ENCODE measurements at regions not wholly inside any gene's neighbourhood (a gene's known extent, or its start where the extent isn't known, plus 50 kb on each side); places are given as distances from the start of the nearest gene placed in this dataset.
A peak's percentile ranks its signal among the peaks of the same experiment; 100 is the strongest.

DNA sequence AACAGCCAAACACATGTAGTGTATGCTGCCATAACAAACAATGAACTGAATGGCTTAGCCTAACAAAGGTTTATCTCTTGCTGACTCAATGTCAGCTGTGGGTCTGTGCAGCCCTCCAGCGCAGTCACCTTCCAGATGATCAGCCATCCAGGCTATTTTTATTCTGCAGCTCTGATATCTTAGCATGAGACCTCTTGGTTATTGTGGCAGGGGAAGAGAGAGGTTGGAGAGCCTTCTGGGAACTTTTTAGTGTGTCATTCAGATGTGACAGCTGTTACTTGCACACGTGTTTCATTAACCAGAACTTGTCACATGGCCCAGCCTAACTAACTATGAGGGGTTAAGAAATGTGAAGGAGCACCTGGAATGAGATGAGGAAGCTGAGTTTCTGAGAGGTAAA lies 202.5 kb downstream of the DHX35 start:
- Histone ChIP-seq H3K9me3 (ENCODE audit: control insufficient read depth, insufficient read depth, low read length) (peaks cover 1% of the 10 kb centered on the region), H3K27ac (ENCODE audit: low read depth, low read length) (no peak overlapping the region), H3K36me3 (ENCODE audit: control insufficient read depth, insufficient read depth, low read length) (no peaks in the 10 kb centered on the region), H3K4me3 (ENCODE audit: low read depth, low read length) (no peak overlapping the region), H3K4me1 (ENCODE audit: control insufficient read depth, insufficient read depth, low read length) (no peaks in the 10 kb centered on the region), H3K27me3 (ENCODE audit: control insufficient read depth, insufficient read depth, low read length) (no peaks in the 10 kb centered on the region)
- no peak for DNase-seq (ENCODE audit: low read depth in 4 of 6, low spot score in 6 of 6)
- no CpG with 5 or more reads among the region's 2 CpGs for WGBS (ENCODE audit: insufficient coverage)

- Histone ChIP-seq H3K9me3 (ENCODE audit: control insufficient read depth, insufficient read depth, low read length) (peaks cover 1% of the 10 kb centered on the region), H3K4me1 (ENCODE audit: control insufficient read depth, insufficient read depth, low read length) (no peaks in the 10 kb centered on the region), H3K4me3 (ENCODE audit: low read depth, low read length) (no peak overlapping the region), H3K27me3 (ENCODE audit: control insufficient read depth, insufficient read depth, low read length) (no peaks in the 10 kb centered on the region), H3K36me3 (ENCODE audit: control insufficient read depth, insufficient read depth, low read length) (no peaks in the 10 kb centered on the region), H3K27ac (ENCODE audit: low read depth, low read length) (no peak overlapping the region)
- WGBS (ENCODE audit: insufficient coverage) = 83% methylated on average over 1 of the region's 1 CpG
- no peak for DNase-seq (ENCODE audit: low read depth in 4 of 6, low spot score in 6 of 6)
These were observed 201.8 kb downstream of the DHX35 start for GRCh38 chr20:39163993-39164392.

DNA sequence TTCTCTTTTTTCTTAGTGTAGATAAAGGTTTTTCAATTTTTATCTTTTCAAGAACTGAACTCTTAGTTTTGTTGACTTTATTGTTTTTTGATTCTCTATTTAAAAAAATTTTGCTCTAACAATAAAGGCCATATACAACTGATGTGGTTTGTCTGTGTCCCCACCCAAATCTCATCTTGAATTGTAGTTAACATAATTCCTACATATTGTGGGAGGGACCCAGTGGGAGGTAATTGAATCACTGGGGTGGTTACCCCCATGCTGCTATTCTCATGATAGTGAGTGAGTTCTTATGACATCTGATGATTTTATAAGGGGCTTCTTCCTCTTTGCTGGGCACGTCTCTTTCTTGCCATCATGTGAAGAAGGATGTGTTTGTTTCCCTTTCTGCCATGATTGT lies 199.8 kb downstream of the DHX35 start:
- DNase-seq (ENCODE audit: low read depth in 4 of 6, low spot score in 6 of 6) = no peak
- H3K27ac ChIP-seq (ENCODE audit: low read depth, low read length) = no peak overlapping the region
- no CpG with 5 or more reads among the region's 1 CpG for whole genome bisulfite sequencing (ENCODE audit: insufficient coverage)
- H3K36me3 ChIP-seq (ENCODE audit: control insufficient read depth, insufficient read depth, low read length) = no peaks in the 10 kb centered on the region
- no peaks in the 10 kb centered on the region for H3K4me1 ChIP-seq (ENCODE audit: control insufficient read depth, insufficient read depth, low read length)
- H3K4me3 ChIP-seq (ENCODE audit: low read depth, low read length) = no peak overlapping the region
- peaks cover 1% of the 10 kb centered on the region for H3K9me3 ChIP-seq (ENCODE audit: control insufficient read depth, insufficient read depth, low read length)
- no peaks in the 10 kb centered on the region for H3K27me3 ChIP-seq (ENCODE audit: control insufficient read depth, insufficient read depth, low read length)

DNA sequence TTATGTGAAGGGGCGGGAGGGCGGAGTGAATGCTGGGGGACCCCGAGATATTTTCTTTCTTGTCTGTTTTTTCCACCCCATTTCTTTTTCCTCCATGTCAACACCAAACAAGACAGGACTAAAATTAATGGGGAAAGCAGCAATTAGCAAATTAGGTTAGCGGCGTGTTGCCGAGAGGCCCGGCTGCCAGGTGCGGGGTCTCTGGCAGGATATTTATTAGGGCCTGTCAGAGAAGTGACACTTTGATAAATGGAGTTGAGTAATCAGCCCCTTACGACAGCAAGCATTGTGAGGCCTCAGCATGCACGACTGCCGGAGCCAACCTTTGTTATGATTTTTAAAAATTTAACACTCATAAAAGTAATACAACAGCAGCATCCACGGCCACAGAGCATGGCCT lies 193.8 kb downstream of the DHX35 start:
- no peak overlapping the region for H3K4me3 ChIP-seq (ENCODE audit: low read depth, low read length)
- WGBS (ENCODE audit: insufficient coverage) = 11% methylated on average over 5 of the region's 12 CpGs
- DNase-seq (ENCODE audit: low read depth in 4 of 6, low spot score in 6 of 6) = peak in 1 of 6 donors; percentile 16
- H3K27ac ChIP-seq (ENCODE audit: low read depth, low read length) = no peak overlapping the region
- peaks cover 3% of the 10 kb centered on the region for H3K4me1 ChIP-seq (ENCODE audit: control insufficient read depth, insufficient read depth, low read length)
- peaks cover 6% of the 10 kb centered on the region for H3K27me3 ChIP-seq (ENCODE audit: control insufficient read depth, insufficient read depth, low read length)
- H3K36me3 ChIP-seq (ENCODE audit: control insufficient read depth, insufficient read depth, low read length) = no peaks in the 10 kb centered on the region
- peaks cover 1% of the 10 kb centered on the region for H3K9me3 ChIP-seq (ENCODE audit: control insufficient read depth, insufficient read depth, low read length)

DNA sequence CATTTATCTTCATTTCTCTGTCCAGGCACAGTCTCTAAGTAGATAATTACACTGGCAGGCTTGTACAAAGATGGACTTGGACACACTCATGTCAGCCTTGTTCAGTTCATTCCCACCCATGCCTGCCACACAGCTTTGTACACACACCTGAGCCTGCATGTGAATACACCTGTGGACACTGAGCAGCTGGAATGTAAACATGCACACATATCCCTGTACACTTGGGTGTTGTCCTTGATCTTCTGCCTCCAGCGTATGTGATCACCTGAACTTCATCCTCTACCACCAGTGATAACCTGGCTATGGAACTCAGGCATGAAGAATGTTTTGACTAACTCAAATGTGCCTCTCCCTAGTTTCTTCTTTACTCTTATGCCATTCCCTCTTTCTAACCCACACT lies 190.6 kb downstream of the DHX35 start:
- H3K27ac ChIP-seq (ENCODE audit: low read depth, low read length) = no peak overlapping the region
- 100% methylated on average over 1 of the region's 1 CpG for WGBS (ENCODE audit: insufficient coverage)
- H3K27me3 ChIP-seq (ENCODE audit: control insufficient read depth, insufficient read depth, low read length) = peaks cover 6% of the 10 kb centered on the region
- no peaks in the 10 kb centered on the region for H3K36me3 ChIP-seq (ENCODE audit: control insufficient read depth, insufficient read depth, low read length)
- H3K4me3 ChIP-seq (ENCODE audit: low read depth, low read length) = no peak overlapping the region
- peaks cover 10% of the 10 kb centered on the region for H3K4me1 ChIP-seq (ENCODE audit: control insufficient read depth, insufficient read depth, low read length)
- no peaks in the 10 kb centered on the region for H3K9me3 ChIP-seq (ENCODE audit: control insufficient read depth, insufficient read depth, low read length)
- no peak for DNase-seq (ENCODE audit: low read depth in 4 of 6, low spot score in 6 of 6)

- H3K27ac ChIP-seq (ENCODE audit: low read depth, low read length) = no peak overlapping the region
- H3K27me3 ChIP-seq (ENCODE audit: control insufficient read depth, insufficient read depth, low read length) = peaks cover 6% of the 10 kb centered on the region
- no peaks in the 10 kb centered on the region for H3K36me3 ChIP-seq (ENCODE audit: control insufficient read depth, insufficient read depth, low read length)
- H3K4me3 ChIP-seq (ENCODE audit: low read depth, low read length) = no peak overlapping the region
- DNase-seq (ENCODE audit: low read depth in 4 of 6, low spot score in 6 of 6) = no peak
- 72% methylated on average over 2 of the region's 4 CpGs for WGBS (ENCODE audit: insufficient coverage)
- peaks cover 10% of the 10 kb centered on the region for H3K4me1 ChIP-seq (ENCODE audit: control insufficient read depth, insufficient read depth, low read length)
- no peaks in the 10 kb centered on the region for H3K9me3 ChIP-seq (ENCODE audit: control insufficient read depth, insufficient read depth, low read length)
These were observed 190.0 kb downstream of the DHX35 start for GRCh38 chr20:39152126-39152525.

DNA sequence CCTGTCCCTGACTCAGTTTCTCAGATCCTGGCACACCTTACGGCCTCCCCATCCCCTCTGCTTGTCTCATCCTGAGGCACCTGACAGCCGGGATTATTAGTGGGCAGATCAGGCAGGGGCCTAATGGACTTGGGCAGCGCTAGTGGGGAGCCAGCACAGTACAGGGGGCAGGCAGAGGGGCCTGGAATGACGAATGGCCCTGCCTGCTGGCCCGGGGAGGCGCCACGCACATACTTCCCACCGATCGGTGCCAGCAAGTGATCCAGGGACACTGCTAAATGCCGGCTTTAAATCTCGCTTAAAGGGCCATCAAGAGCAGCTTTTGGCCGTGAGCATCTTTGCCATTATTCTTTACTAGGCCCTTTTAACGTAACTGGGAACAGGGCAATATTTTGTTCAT lies 188.4 kb downstream of the DHX35 start:
- Histone ChIP-seq H3K4me3 (ENCODE audit: low read depth, low read length) (no peak overlapping the region), H3K27me3 (ENCODE audit: control insufficient read depth, insufficient read depth, low read length) (peaks cover 3% of the 10 kb centered on the region), H3K27ac (ENCODE audit: low read depth, low read length) (no peak overlapping the region), H3K9me3 (ENCODE audit: control insufficient read depth, insufficient read depth, low read length) (no peaks in the 10 kb centered on the region), H3K36me3 (ENCODE audit: control insufficient read depth, insufficient read depth, low read length) (no peaks in the 10 kb centered on the region), H3K4me1 (ENCODE audit: control insufficient read depth, insufficient read depth, low read length) (peaks cover 10% of the 10 kb centered on the region)
- 47% methylated on average over 10 of the region's 13 CpGs for WGBS (ENCODE audit: insufficient coverage)
- peak in 3 of 6 donors; percentile 3 to 80 (median 20) for DNase-seq (ENCODE audit: low read depth in 4 of 6, low spot score in 6 of 6)

GRCh38 chr20:39146394-39146793 lies 184.2 kb downstream of the DHX35 start:
- no peaks in the 10 kb centered on the region for H3K27me3 ChIP-seq (ENCODE audit: control insufficient read depth, insufficient read depth, low read length)
- H3K36me3 ChIP-seq (ENCODE audit: control insufficient read depth, insufficient read depth, low read length) = no peaks in the 10 kb centered on the region
- no CpG with 5 or more reads among the region's 2 CpGs for WGBS (ENCODE audit: insufficient coverage)
- DNase-seq (ENCODE audit: low read depth in 4 of 6, low spot score in 6 of 6) = no peak
- no peak overlapping the region for H3K27ac ChIP-seq (ENCODE audit: low read depth, low read length)
- H3K4me3 ChIP-seq (ENCODE audit: low read depth, low read length) = no peak overlapping the region
- peaks cover 1% of the 10 kb centered on the region for H3K9me3 ChIP-seq (ENCODE audit: control insufficient read depth, insufficient read depth, low read length)
- peaks cover 10% of the 10 kb centered on the region for H3K4me1 ChIP-seq (ENCODE audit: control insufficient read depth, insufficient read depth, low read length)

DNA sequence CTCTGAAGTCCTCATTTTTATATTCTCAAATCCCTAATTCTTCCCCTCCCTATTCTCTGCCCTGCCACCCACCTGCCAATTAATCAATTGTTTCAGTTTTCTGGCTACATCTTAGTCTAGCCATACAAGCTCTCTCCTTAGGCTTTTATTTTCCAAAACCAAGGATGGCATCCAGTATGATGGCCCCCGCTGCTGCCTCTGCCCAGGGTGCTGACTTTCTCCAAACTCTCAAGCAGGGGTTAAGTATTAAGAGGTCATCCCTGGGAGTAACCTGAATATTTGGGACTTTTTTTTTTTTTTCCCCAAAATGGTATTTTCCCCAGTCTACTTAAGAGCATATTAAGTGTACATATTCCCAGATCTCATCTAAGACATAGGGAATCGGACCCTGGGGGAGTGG lies 183.8 kb downstream of the DHX35 start:
- Histone ChIP-seq H3K4me3 (ENCODE audit: low read depth, low read length) (no peak overlapping the region), H3K36me3 (ENCODE audit: control insufficient read depth, insufficient read depth, low read length) (no peaks in the 10 kb centered on the region), H3K4me1 (ENCODE audit: control insufficient read depth, insufficient read depth, low read length) (peaks cover 6% of the 10 kb centered on the region), H3K27me3 (ENCODE audit: control insufficient read depth, insufficient read depth, low read length) (no peaks in the 10 kb centered on the region), H3K9me3 (ENCODE audit: control insufficient read depth, insufficient read depth, low read length) (peaks cover 1% of the 10 kb centered on the region), H3K27ac (ENCODE audit: low read depth, low read length) (no peak overlapping the region)
- WGBS (ENCODE audit: insufficient coverage) = no CpG with 5 or more reads among the region's 2 CpGs
- no peak for DNase-seq (ENCODE audit: low read depth in 4 of 6, low spot score in 6 of 6)

GRCh38 chr20:39144757-39145156 lies 182.6 kb downstream of the DHX35 start:
- 89% methylated on average over 4 of the region's 4 CpGs for WGBS (ENCODE audit: insufficient coverage)
- peaks cover 1% of the 10 kb centered on the region for H3K9me3 ChIP-seq (ENCODE audit: control insufficient read depth, insufficient read depth, low read length)
- H3K4me1 ChIP-seq (ENCODE audit: control insufficient read depth, insufficient read depth, low read length) = no peaks in the 10 kb centered on the region
- no peak for DNase-seq (ENCODE audit: low read depth in 4 of 6, low spot score in 6 of 6)
- H3K27me3 ChIP-seq (ENCODE audit: control insufficient read depth, insufficient read depth, low read length) = no peaks in the 10 kb centered on the region
- H3K4me3 ChIP-seq (ENCODE audit: low read depth, low read length) = no peak overlapping the region
- H3K36me3 ChIP-seq (ENCODE audit: control insufficient read depth, insufficient read depth, low read length) = no peaks in the 10 kb centered on the region
- H3K27ac ChIP-seq (ENCODE audit: low read depth, low read length) = no peak overlapping the region
